Astrocyte (in vitro differentiated cells and primary cell): ENCODE measurements at regions not wholly inside any gene's neighbourhood (a gene's known extent, or its start where the extent isn't known, plus 50 kb on each side); places are given as distances from the start of the nearest gene placed in this dataset.

Source experiments
- DNase-seq: peaks from one replicate; pipeline ENCODE4 v3.0.0-alpha.2; 2010; ENCODE audit warnings: low read depth
- FAIRE-seq: peaks from 2 replicates; lab custom pipeline; 2011; peaks lifted over from hg19 to GRCh38; lab: Jason Lieb, UNC
- H2AFZ ChIP-seq: 2 replicates; pipeline ENCODE4 v1.6.0; 2012; ENCODE audit warnings: low read depth, low read length, inconsistent platforms
- H3K27ac ChIP-seq: 2 replicates; pipeline ENCODE4 v1.5.1; 2011; ENCODE audit warnings: low read depth, low read length, inconsistent platforms
- H3K27me3 ChIP-seq: 2 replicates; pipeline ENCODE4 v1.6.0; 2011; ENCODE audit warnings: low read length, inconsistent platforms; ENCODE audit not compliant: insufficient read depth
- H3K36me3 ChIP-seq: 2 replicates; pipeline ENCODE4 v1.5.1; 2011; ENCODE audit warnings: low read length, inconsistent platforms; ENCODE audit not compliant: insufficient read depth
- H3K4me1 ChIP-seq: 2 replicates; pipeline ENCODE4 v1.5.1; 2011; ENCODE audit warnings: low read length, inconsistent platforms; ENCODE audit not compliant: insufficient read depth
- H3K4me2 ChIP-seq: 2 replicates; pipeline ENCODE4 v1.6.0; 2012; ENCODE audit warnings: low read length, inconsistent platforms
- H3K4me3 ChIP-seq: 2 replicates; pipeline ENCODE4 v1.5.1; 2011; ENCODE audit warnings: low read depth, mild to moderate bottlenecking, low read length, inconsistent platforms; ENCODE audit not compliant: insufficient read depth
- H3K79me2 ChIP-seq: 2 replicates; pipeline ENCODE4 v1.6.0; 2012; ENCODE audit warnings: mild to moderate bottlenecking, low read length, inconsistent platforms; ENCODE audit not compliant: insufficient read depth
- H3K9ac ChIP-seq: 2 replicates; pipeline ENCODE4 v1.6.0; 2012; ENCODE audit warnings: mild to moderate bottlenecking, low read length, inconsistent platforms
- H3K9me3 ChIP-seq: 2 replicates; pipeline ENCODE4 v1.5.1; 2012; ENCODE audit warnings: low read depth, mild to moderate bottlenecking, low read length, inconsistent platforms; ENCODE audit not compliant: insufficient read depth
- H4K20me1 ChIP-seq: 2 replicates; pipeline ENCODE4 v1.6.0; 2012; ENCODE audit warnings: low read length, inconsistent platforms; ENCODE audit not compliant: insufficient read depth
- H3K27ac Mint-ChIP-seq: one replicate; pipeline ENCODE4 v1.8.0; 2021; ENCODE audit warnings: mild to moderate bottlenecking, mixed read lengths; ENCODE audit not compliant: unreplicated experiment
- H3K27me3 Mint-ChIP-seq: one replicate; pipeline ENCODE4 v1.8.0; 2021; ENCODE audit warnings: low read depth, mixed read lengths; ENCODE audit not compliant: unreplicated experiment
- H3K36me3 Mint-ChIP-seq: one replicate; pipeline ENCODE4 v1.8.0; 2021; ENCODE audit warnings: low read depth, mixed read lengths; ENCODE audit not compliant: unreplicated experiment
- H3K4me1 Mint-ChIP-seq: one replicate; pipeline ENCODE4 v1.8.0; 2021; ENCODE audit warnings: low read depth, mixed read lengths; ENCODE audit not compliant: unreplicated experiment
- H3K4me3 Mint-ChIP-seq: one replicate; pipeline ENCODE4 v1.8.0; 2021; ENCODE audit warnings: mild to moderate bottlenecking, moderate library complexity, mixed read lengths; ENCODE audit not compliant: unreplicated experiment
- H3K9me3 Mint-ChIP-seq: one replicate; pipeline ENCODE4 v1.8.0; 2021; ENCODE audit warnings: mild to moderate bottlenecking, mixed read lengths; ENCODE audit not compliant: unreplicated experiment
- CTCF ChIP-seq: IDR thresholded peaks from 2 replicates; pipeline ENCODE4 v1.5.1; 2011; ENCODE audit warnings: low read depth, mild to moderate bottlenecking, inconsistent platforms, low read length, moderate library complexity; ENCODE audit not compliant: insufficient read depth
- EZH2 ChIP-seq: IDR thresholded peaks from 2 replicates; pipeline ENCODE4 v1.6.1; 2012; ENCODE audit warnings: mild to moderate bottlenecking, low read length, inconsistent platforms; ENCODE audit not compliant: insufficient read depth

- DNase-seq (no peak), FAIRE-seq (no peak)
- H3K9ac ChIP-seq, result no peak overlapping the region
- Mint-ChIP-seq H3K4me3 (no peak overlapping the region), H3K36me3 (no peaks in the 10 kb centered on the region), H3K9me3 (peaks cover 3% of the 10 kb centered on the region), H3K4me1 (peaks cover 45% of the 10 kb centered on the region), H3K27ac (no peak overlapping the region), H3K27me3 (no peaks in the 10 kb centered on the region)
- no peak overlapping the region for H2AFZ ChIP-seq
- H3K27ac ChIP-seq, result no peak overlapping the region
- H3K27me3 ChIP-seq, result no peaks in the 10 kb centered on the region
- H3K4me3 ChIP-seq, result no peak overlapping the region
- no peaks in the 10 kb centered on the region for H3K36me3 ChIP-seq
- TF ChIP-seq CTCF, result no peak
- no peak for TF ChIP-seq EZH2
- H3K4me1 ChIP-seq, result peaks cover 15% of the 10 kb centered on the region
- no peaks in the 10 kb centered on the region for H3K9me3 ChIP-seq
- no peaks in the 10 kb centered on the region for H3K79me2 ChIP-seq
- H3K4me2 ChIP-seq, result no peak overlapping the region
- H4K20me1 ChIP-seq, result no peaks in the 10 kb centered on the region
These were observed 424.7 kb upstream of the MAF start for GRCh38 chr16:80025236-80025635.

- Histone ChIP-seq H3K36me3 (no peaks in the 10 kb centered on the region), H3K79me2 (no peaks in the 10 kb centered on the region), H3K4me1 (peaks cover 15% of the 10 kb centered on the region), H3K27ac (no peak overlapping the region), H2AFZ (no peak overlapping the region), H3K9ac (no peak overlapping the region), H3K27me3 (no peaks in the 10 kb centered on the region), H4K20me1 (no peaks in the 10 kb centered on the region), H3K4me3 (no peak overlapping the region), H3K4me2 (no peak overlapping the region), H3K9me3 (no peaks in the 10 kb centered on the region)
- Mint-ChIP-seq H3K36me3 (no peaks in the 10 kb centered on the region), H3K27ac (peak overlapping the region; percentile 28), H3K4me1 (peaks cover 45% of the 10 kb centered on the region), H3K27me3 (no peaks in the 10 kb centered on the region), H3K9me3 (peaks cover 3% of the 10 kb centered on the region), H3K4me3 (no peak overlapping the region)
- no peak for FAIRE-seq
- no peak for DNase-seq
- TF ChIP-seq CTCF (no peak), EZH2 (no peak)
These were observed 423.9 kb upstream of the MAF start for GRCh38 chr16:80024443-80024842.

GRCh38 chr16:80023865-80024264 lies 423.3 kb upstream of the MAF start:
- Mint-ChIP-seq H3K36me3 (no peaks in the 10 kb centered on the region), H3K27me3 (no peaks in the 10 kb centered on the region), H3K9me3 (peaks cover 2% of the 10 kb centered on the region), H3K27ac (peak overlapping the region; percentile 93), H3K4me3 (no peak overlapping the region), H3K4me1 (peaks cover 40% of the 10 kb centered on the region)
- no peak overlapping the region for H3K4me3 ChIP-seq
- peak overlapping the region; percentile 3 for H2AFZ ChIP-seq
- peak overlapping the region; percentile 6 for H3K4me2 ChIP-seq
- H3K27me3 ChIP-seq, result no peaks in the 10 kb centered on the region
- no peak overlapping the region for H3K9ac ChIP-seq
- no peak for FAIRE-seq
- no peak for TF ChIP-seq CTCF
- no peak for TF ChIP-seq EZH2
- H3K36me3 ChIP-seq, result no peaks in the 10 kb centered on the region
- H4K20me1 ChIP-seq, result no peaks in the 10 kb centered on the region
- H3K79me2 ChIP-seq, result no peaks in the 10 kb centered on the region
- H3K4me1 ChIP-seq, result peaks cover 15% of the 10 kb centered on the region
- peak overlapping the region; percentile 10 for H3K27ac ChIP-seq
- no peaks in the 10 kb centered on the region for H3K9me3 ChIP-seq
- DNase-seq, result no peak
